ENCODE measurements at regions not wholly inside any gene's neighbourhood (a gene's known extent, or its start where the extent isn't known, plus 50 kb on each side); places are given as distances from the start of the nearest gene placed in this dataset.

DNA sequence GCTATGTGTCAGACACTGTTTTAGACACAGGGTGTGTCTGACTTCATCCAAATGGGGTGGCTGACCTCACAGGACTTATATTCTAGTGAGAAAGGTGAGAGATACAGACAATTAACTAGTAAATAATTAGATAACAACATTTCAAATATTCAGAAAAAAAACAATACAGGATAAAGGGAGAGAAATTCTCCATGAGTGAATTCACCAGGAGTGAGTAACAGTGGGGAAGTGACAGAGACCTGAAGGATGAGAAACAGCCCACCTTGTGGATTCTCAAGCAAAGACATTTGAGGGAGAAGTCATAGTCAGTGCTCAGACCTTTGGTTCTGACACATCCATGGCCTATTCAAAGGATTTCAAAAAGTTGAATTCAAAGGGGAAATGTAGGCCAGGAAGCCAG is 627.9 kb downstream of the IQCM start:
- TF ChIP-seq, protein P1, sequence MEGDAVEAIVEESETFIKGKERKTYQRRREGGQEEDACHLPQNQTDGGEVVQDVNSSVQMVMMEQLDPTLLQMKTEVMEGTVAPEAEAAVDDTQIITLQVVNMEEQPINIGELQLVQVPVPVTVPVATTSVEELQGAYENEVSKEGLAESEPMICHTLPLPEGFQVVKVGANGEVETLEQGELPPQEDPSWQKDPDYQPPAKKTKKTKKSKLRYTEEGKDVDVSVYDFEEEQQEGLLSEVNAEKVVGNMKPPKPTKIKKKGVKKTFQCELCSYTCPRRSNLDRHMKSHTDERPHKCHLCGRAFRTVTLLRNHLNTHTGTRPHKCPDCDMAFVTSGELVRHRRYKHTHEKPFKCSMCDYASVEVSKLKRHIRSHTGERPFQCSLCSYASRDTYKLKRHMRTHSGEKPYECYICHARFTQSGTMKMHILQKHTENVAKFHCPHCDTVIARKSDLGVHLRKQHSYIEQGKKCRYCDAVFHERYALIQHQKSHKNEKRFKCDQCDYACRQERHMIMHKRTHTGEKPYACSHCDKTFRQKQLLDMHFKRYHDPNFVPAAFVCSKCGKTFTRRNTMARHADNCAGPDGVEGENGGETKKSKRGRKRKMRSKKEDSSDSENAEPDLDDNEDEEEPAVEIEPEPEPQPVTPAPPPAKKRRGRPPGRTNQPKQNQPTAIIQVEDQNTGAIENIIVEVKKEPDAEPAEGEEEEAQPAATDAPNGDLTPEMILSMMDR (IDR thresholded peaks at IDR 0.05): no peak
- TF ChIP-seq POLR2A (IDR thresholded peaks at IDR 0.05): no peak

All from esophagus squamous epithelium (tissue), 4 donors.